ENCODE measurements at regions not wholly inside any gene's neighbourhood (a gene's known extent, or its start where the extent isn't known, plus 50 kb on each side); places are given as distances from the start of the nearest gene placed in this dataset.
"Not testable (repeated sequence)": the region's sequence is repeated elsewhere in the genome, so short reads cannot be mapped to it uniquely, and the experiment has no call there.

DNA sequence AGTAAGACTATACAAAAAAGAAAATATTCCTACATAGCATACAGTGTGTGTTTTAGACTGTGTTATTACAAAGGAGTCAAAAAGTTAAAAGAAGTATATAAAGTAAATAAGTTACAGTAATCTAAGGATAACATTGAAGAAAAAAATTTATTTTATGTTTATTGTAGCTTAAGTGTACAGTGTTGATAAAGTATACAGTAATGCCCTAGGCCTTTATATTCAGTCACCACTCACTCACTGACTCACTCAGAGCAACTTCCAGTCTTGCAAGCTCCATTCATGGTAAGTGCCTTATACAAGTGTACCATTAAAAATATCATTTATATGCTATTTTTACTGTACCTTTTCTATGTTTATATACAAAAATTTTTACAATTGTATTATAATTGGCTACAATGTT is 220.1 kb downstream of the BCHE start:
- Mint-ChIP-seq H3K27me3 (no peaks in the 10 kb centered on the region), H3K9me3 (peaks cover 4 to 13% (median 6%) of the 10 kb centered on the region in 3 donors), H3K27ac (no peak overlapping the region), H3K4me1 (no peaks in the 10 kb centered on the region), H3K4me3 (no peak overlapping the region), H3K36me3 (no peaks in the 10 kb centered on the region)
- ChIA-PET POLR2A (no interaction called here), CTCF (no interaction called here)
- Histone ChIP-seq H3K9me3 (peaks cover 2% of the 10 kb centered on the region), H3K27me3 (replicated peaks in 1 of 2; ENCODE audit: control insufficient read depth in 2 of 2, extremely low read depth in 1 of 2, insufficient read depth in 2 of 2, low read length in 1 of 2) (no peaks in the 10 kb centered on the region), H3K4me1 (ENCODE audit: control insufficient read depth in 1 of 2, extremely low read depth in 1 of 2, insufficient read depth in 2 of 2, low read length in 2 of 2) (no peaks in the 10 kb centered on the region), H3K4me3 (ENCODE audit: control insufficient read depth in 1 of 2, extremely low read depth in 1 of 2, low read length in 1 of 2) (no peak overlapping the region), H3K27ac (ENCODE audit: low read length) (no peak overlapping the region), H3K36me3 (ENCODE audit: control insufficient read depth in 2 of 2, extremely low read depth in 1 of 2, insufficient read depth in 1 of 2, low read length in 1 of 2) (no peaks in the 10 kb centered on the region)
- ATAC-seq (replicated peaks in 1 of 4) = no peak
- no peak for DNase-seq

GRCh38 chr3:165614337-165614736 is 222.9 kb downstream of the BCHE start:
- H3K27ac Mint-ChIP-seq = no peak overlapping the region
- H3K27ac ChIP-seq (ENCODE audit: low read length) = no peak overlapping the region
- H3K27me3 ChIP-seq (replicated peaks in 1 of 2; ENCODE audit: control insufficient read depth in 2 of 2, extremely low read depth in 1 of 2, insufficient read depth in 2 of 2, low read length in 1 of 2) = no peaks in the 10 kb centered on the region
- no peaks in the 10 kb centered on the region for H3K4me1 Mint-ChIP-seq
- no CpG with 5 or more reads among the region's 1 CpG for WGBS (ENCODE audit: insufficient coverage)
- no peak overlapping the region for H3K4me3 Mint-ChIP-seq
- H3K4me3 ChIP-seq (ENCODE audit: control insufficient read depth in 1 of 2, extremely low read depth in 1 of 2, low read length in 1 of 2) = no peak overlapping the region
- no peaks in the 10 kb centered on the region for H3K4me1 ChIP-seq (ENCODE audit: control insufficient read depth in 1 of 2, extremely low read depth in 1 of 2, insufficient read depth in 2 of 2, low read length in 2 of 2)
- H3K27me3 Mint-ChIP-seq = no peaks in the 10 kb centered on the region
- no peaks in the 10 kb centered on the region for H3K36me3 Mint-ChIP-seq
- DNase-seq (no peak), ATAC-seq (replicated peaks in 1 of 4) (no peak)
- peaks cover 0 to 13% (median 4%) of the 10 kb centered on the region in 3 donors for H3K9me3 Mint-ChIP-seq
- ChIA-PET CTCF (no interaction called here), POLR2A (no interaction called here)
- no peaks in the 10 kb centered on the region for H3K9me3 ChIP-seq
- no peaks in the 10 kb centered on the region for H3K36me3 ChIP-seq (ENCODE audit: control insufficient read depth in 2 of 2, extremely low read depth in 1 of 2, insufficient read depth in 1 of 2, low read length in 1 of 2)

GRCh38 chr3:165613014-165613413 is 224.2 kb downstream of the BCHE start:
- H3K4me3 ChIP-seq (ENCODE audit: control insufficient read depth in 1 of 2, extremely low read depth in 1 of 2, low read length in 1 of 2) = no peak overlapping the region
- CTCF ChIA-PET = interaction anchor here in 1 of 2 donors (0.6 kb wide), 1 partner anchor 38 kb away, joined by 3 read pairs; no protein-coding TSS in a partner anchor
- DNase-seq (no peak), ATAC-seq (replicated peaks in 1 of 4) (no peak)
- no peaks in the 10 kb centered on the region for H3K27me3 Mint-ChIP-seq
- H3K27ac Mint-ChIP-seq = no peak overlapping the region
- no peaks in the 10 kb centered on the region for H3K4me1 ChIP-seq (ENCODE audit: control insufficient read depth in 1 of 2, extremely low read depth in 1 of 2, insufficient read depth in 2 of 2, low read length in 2 of 2)
- H3K27ac ChIP-seq (ENCODE audit: low read length) = no peak overlapping the region
- no peaks in the 10 kb centered on the region for H3K27me3 ChIP-seq (replicated peaks in 1 of 2; ENCODE audit: control insufficient read depth in 2 of 2, extremely low read depth in 1 of 2, insufficient read depth in 2 of 2, low read length in 1 of 2)
- H3K9me3 Mint-ChIP-seq = peaks cover 0 to 6% (median under 1%) of the 10 kb centered on the region in 3 donors
- POLR2A ChIA-PET = no interaction called here
- H3K36me3 ChIP-seq (ENCODE audit: control insufficient read depth in 2 of 2, extremely low read depth in 1 of 2, insufficient read depth in 1 of 2, low read length in 1 of 2) = no peaks in the 10 kb centered on the region
- no peaks in the 10 kb centered on the region for H3K4me1 Mint-ChIP-seq
- no peaks in the 10 kb centered on the region for H3K36me3 Mint-ChIP-seq
- H3K4me3 Mint-ChIP-seq = no peak overlapping the region
- no peaks in the 10 kb centered on the region for H3K9me3 ChIP-seq
- no CpG with 5 or more reads among the region's 4 CpGs for WGBS (ENCODE audit: insufficient coverage)

GRCh38 chr3:165607221-165607620 is 230.0 kb downstream of the BCHE start:
- peaks cover 5 to 10% (median 6%) of the 10 kb centered on the region in 3 donors for H3K9me3 Mint-ChIP-seq
- no peak for DNase-seq

GRCh38 chr3:165603196-165603595 is 234.0 kb downstream of the BCHE start:
- Histone ChIP-seq H3K36me3 (ENCODE audit: control insufficient read depth in 2 of 2, extremely low read depth in 1 of 2, insufficient read depth in 1 of 2, low read length in 1 of 2) (no peaks in the 10 kb centered on the region), H3K4me3 (ENCODE audit: control insufficient read depth in 1 of 2, extremely low read depth in 1 of 2, low read length in 1 of 2) (no peak overlapping the region), H3K27ac (ENCODE audit: low read length) (no peak overlapping the region), H3K27me3 (replicated peaks in 1 of 2; ENCODE audit: control insufficient read depth in 2 of 2, extremely low read depth in 1 of 2, insufficient read depth in 2 of 2, low read length in 1 of 2) (no peaks in the 10 kb centered on the region), H3K4me1 (ENCODE audit: control insufficient read depth in 1 of 2, extremely low read depth in 1 of 2, insufficient read depth in 2 of 2, low read length in 2 of 2) (no peaks in the 10 kb centered on the region), H3K9me3 (no peaks in the 10 kb centered on the region)
- ChIA-PET POLR2A (no interaction called here), CTCF (interaction anchor here in 1 of 2 donors (0.7 kb wide), 1 partner anchor 81 kb away, joined by 4 read pairs; no protein-coding TSS in a partner anchor)
- no peak overlapping the region for H3K27ac Mint-ChIP-seq
- no peak overlapping the region for H3K4me3 Mint-ChIP-seq
- peaks cover 5 to 10% (median 10%) of the 10 kb centered on the region in 3 donors for H3K9me3 Mint-ChIP-seq
- no peaks in the 10 kb centered on the region for H3K36me3 Mint-ChIP-seq
- WGBS (ENCODE audit: insufficient coverage) = no CpG with 5 or more reads among the region's 2 CpGs
- no peak for DNase-seq
- no peaks in the 10 kb centered on the region for H3K27me3 Mint-ChIP-seq
- no peaks in the 10 kb centered on the region for H3K4me1 Mint-ChIP-seq
- ATAC-seq (replicated peaks in 1 of 4) = no peak

More at GRCh38 chr3:165607221-165607620, 230.0 kb downstream of the BCHE start:
- Histone ChIP-seq H3K27me3 (replicated peaks in 1 of 2; ENCODE audit: control insufficient read depth in 2 of 2, extremely low read depth in 1 of 2, insufficient read depth in 2 of 2, low read length in 1 of 2) (no peaks in the 10 kb centered on the region), H3K4me3 (ENCODE audit: control insufficient read depth in 1 of 2, extremely low read depth in 1 of 2, low read length in 1 of 2) (no peak overlapping the region), H3K27ac (ENCODE audit: low read length) (no peak overlapping the region), H3K36me3 (ENCODE audit: control insufficient read depth in 2 of 2, extremely low read depth in 1 of 2, insufficient read depth in 1 of 2, low read length in 1 of 2) (no peaks in the 10 kb centered on the region), H3K9me3 (no peaks in the 10 kb centered on the region), H3K4me1 (ENCODE audit: control insufficient read depth in 1 of 2, extremely low read depth in 1 of 2, insufficient read depth in 2 of 2, low read length in 2 of 2) (no peaks in the 10 kb centered on the region)
- Mint-ChIP-seq H3K4me3 (no peak overlapping the region), H3K36me3 (no peaks in the 10 kb centered on the region), H3K4me1 (no peaks in the 10 kb centered on the region), H3K27me3 (no peaks in the 10 kb centered on the region), H3K27ac (no peak overlapping the region)
- no peak for ATAC-seq (replicated peaks in 1 of 4)
- ChIA-PET POLR2A (no interaction called here), CTCF (no interaction called here)

DNA sequence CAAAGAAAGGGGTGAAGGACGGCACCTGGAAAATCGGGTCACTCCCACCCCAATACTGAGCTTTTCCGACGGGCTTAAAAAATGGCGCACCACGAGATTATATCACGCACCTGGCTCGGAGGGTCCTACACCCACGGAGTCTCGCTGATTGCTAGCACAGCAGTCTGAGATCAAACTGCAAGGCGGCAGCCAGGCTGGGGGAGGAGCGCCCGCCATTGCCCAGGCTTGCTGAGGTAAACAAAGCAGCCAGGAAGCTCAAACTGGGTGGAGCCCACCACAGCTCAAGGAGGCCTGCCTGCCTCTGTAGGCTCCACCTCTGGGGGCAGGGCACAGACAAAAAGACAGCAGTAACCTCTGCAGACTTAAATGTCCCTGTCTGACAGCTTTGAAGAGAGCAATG is 264.7 kb downstream of the BCHE start:
- ATAC-seq (replicated peaks in 1 of 4); H3K4me3 ChIP-seq (ENCODE audit: control insufficient read depth in 1 of 2, extremely low read depth in 1 of 2, low read length in 1 of 2); H3K27me3 Mint-ChIP-seq; H3K27ac Mint-ChIP-seq; H3K4me1 Mint-ChIP-seq; H3K27ac ChIP-seq (ENCODE audit: low read length); H3K27me3 ChIP-seq (replicated peaks in 1 of 2; ENCODE audit: control insufficient read depth in 2 of 2, extremely low read depth in 1 of 2, insufficient read depth in 2 of 2, low read length in 1 of 2); H3K9me3 ChIP-seq; H3K4me3 Mint-ChIP-seq; H3K4me1 ChIP-seq (ENCODE audit: control insufficient read depth in 1 of 2, extremely low read depth in 1 of 2, insufficient read depth in 2 of 2, low read length in 2 of 2); DNase-seq; H3K36me3 Mint-ChIP-seq; H3K36me3 ChIP-seq (ENCODE audit: control insufficient read depth in 2 of 2, extremely low read depth in 1 of 2, insufficient read depth in 1 of 2, low read length in 1 of 2); CTCF ChIA-PET; POLR2A ChIA-PET: not testable (repeated sequence)
- peaks cover 0 to 14% (median 12%) of the 10 kb centered on the region in 3 donors for H3K9me3 Mint-ChIP-seq
- WGBS (ENCODE audit: insufficient coverage) = no CpG with 5 or more reads among the region's 13 CpGs

GRCh38 chr3:165568907-165569462 is 268.2 kb downstream of the BCHE start:
- ATAC-seq (replicated peaks in 1 of 4) = no peak
- no peaks in the 10 kb centered on the region for H3K4me1 ChIP-seq (ENCODE audit: control insufficient read depth in 1 of 2, extremely low read depth in 1 of 2, insufficient read depth in 2 of 2, low read length in 2 of 2)
- no peaks in the 10 kb centered on the region for H3K4me1 Mint-ChIP-seq
- no peaks in the 10 kb centered on the region for H3K27me3 ChIP-seq (replicated peaks in 1 of 2; ENCODE audit: control insufficient read depth in 2 of 2, extremely low read depth in 1 of 2, insufficient read depth in 2 of 2, low read length in 1 of 2)
- no peak for DNase-seq
- no peak overlapping the region for H3K4me3 Mint-ChIP-seq
- no peaks in the 10 kb centered on the region for H3K27me3 Mint-ChIP-seq
- H3K27ac ChIP-seq (ENCODE audit: low read length) = no peak overlapping the region
- WGBS (ENCODE audit: insufficient coverage) = no CpG with 5 or more reads among the region's 1 CpG
- no peaks in the 10 kb centered on the region for H3K9me3 ChIP-seq
- no peak overlapping the region for H3K27ac Mint-ChIP-seq
- H3K4me3 ChIP-seq (ENCODE audit: control insufficient read depth in 1 of 2, extremely low read depth in 1 of 2, low read length in 1 of 2) = no peak overlapping the region
- no peaks in the 10 kb centered on the region for H3K36me3 Mint-ChIP-seq
- ChIA-PET CTCF (no interaction called here), POLR2A (no interaction called here)
- peaks cover 0 to 20% (median 14%) of the 10 kb centered on the region in 3 donors for H3K9me3 Mint-ChIP-seq
- H3K36me3 ChIP-seq (ENCODE audit: control insufficient read depth in 2 of 2, extremely low read depth in 1 of 2, insufficient read depth in 1 of 2, low read length in 1 of 2) = no peaks in the 10 kb centered on the region

Measured in T-cell (primary cell).